T-helper 1 cell treated with Interleukin-12 subunit alpha and Interleukin-12 subunit beta and Interleukin-4 antibody, amounts not matched to agents 30 μg/mL and 1 μg/mL, for 36 hours (primary cell): ENCODE measurements at regions not wholly inside any gene's neighbourhood (a gene's known extent, or its start where the extent isn't known, plus 50 kb on each side); places are given as distances from the start of the nearest gene placed in this dataset.

Experiments used
- H3K27ac Mint-ChIP-seq: one replicate; pipeline ENCODE4 v1.8.0; 2021; ENCODE audit warnings: mild to moderate bottlenecking, mixed read lengths
- H3K27me3 Mint-ChIP-seq: one replicate; pipeline ENCODE4 v1.8.0; 2021; ENCODE audit warnings: low read depth, mixed read lengths
- H3K36me3 Mint-ChIP-seq: one replicate; pipeline ENCODE4 v1.8.0; 2021; ENCODE audit warnings: low read depth, mixed read lengths
- H3K4me1 Mint-ChIP-seq: one replicate; pipeline ENCODE4 v1.8.0; 2021; ENCODE audit warnings: low read depth, mixed read lengths
- H3K4me3 Mint-ChIP-seq: one replicate; pipeline ENCODE4 v1.8.0; 2021; ENCODE audit warnings: mild to moderate bottlenecking, moderate library complexity, mixed read lengths
- H3K9me3 Mint-ChIP-seq: one replicate; pipeline ENCODE4 v1.8.0; 2021; ENCODE audit warnings: mixed read lengths

GRCh38 chr11:127268932-127269331 lies 268.4 kb upstream of the KIRREL3 start:
- Mint-ChIP-seq H3K4me1 (no peaks in the 10 kb centered on the region), H3K27ac (no peak overlapping the region), H3K9me3 (no peaks in the 10 kb centered on the region), H3K27me3 (no peaks in the 10 kb centered on the region), H3K4me3 (no peak overlapping the region), H3K36me3 (no peaks in the 10 kb centered on the region)

DNA sequence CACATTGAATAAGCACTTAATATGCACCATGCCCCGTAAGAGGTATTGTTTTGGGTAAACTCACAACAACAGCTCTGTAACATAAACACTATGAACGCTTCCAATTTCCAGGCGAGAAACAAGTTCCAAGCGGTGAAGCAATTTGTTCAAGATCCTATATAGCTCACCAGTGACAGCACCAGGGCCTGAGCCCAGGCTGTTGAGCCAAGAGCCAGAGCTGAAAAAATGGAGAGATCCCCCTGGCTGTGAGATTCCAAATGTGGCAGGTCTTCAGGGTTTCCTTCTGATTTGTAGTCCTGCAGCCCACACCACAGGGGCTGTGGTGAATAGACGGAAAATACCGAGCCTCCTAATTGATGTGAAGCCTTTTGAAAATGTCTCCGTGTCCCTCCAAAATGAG lies 268.0 kb upstream of the KIRREL3 start:
- H3K27ac Mint-ChIP-seq, result no peak overlapping the region
- H3K36me3 Mint-ChIP-seq, result no peaks in the 10 kb centered on the region
- no peaks in the 10 kb centered on the region for H3K27me3 Mint-ChIP-seq
- no peaks in the 10 kb centered on the region for H3K9me3 Mint-ChIP-seq
- H3K4me3 Mint-ChIP-seq, result no peak overlapping the region
- no peaks in the 10 kb centered on the region for H3K4me1 Mint-ChIP-seq

GRCh38 chr11:127259102-127259501 lies 258.5 kb upstream of the KIRREL3 start:
- H3K4me1 Mint-ChIP-seq, result no peaks in the 10 kb centered on the region
- H3K27ac Mint-ChIP-seq, result no peak overlapping the region
- H3K4me3 Mint-ChIP-seq, result no peak overlapping the region
- H3K36me3 Mint-ChIP-seq, result no peaks in the 10 kb centered on the region
- no peaks in the 10 kb centered on the region for H3K27me3 Mint-ChIP-seq
- H3K9me3 Mint-ChIP-seq, result no peaks in the 10 kb centered on the region

DNA sequence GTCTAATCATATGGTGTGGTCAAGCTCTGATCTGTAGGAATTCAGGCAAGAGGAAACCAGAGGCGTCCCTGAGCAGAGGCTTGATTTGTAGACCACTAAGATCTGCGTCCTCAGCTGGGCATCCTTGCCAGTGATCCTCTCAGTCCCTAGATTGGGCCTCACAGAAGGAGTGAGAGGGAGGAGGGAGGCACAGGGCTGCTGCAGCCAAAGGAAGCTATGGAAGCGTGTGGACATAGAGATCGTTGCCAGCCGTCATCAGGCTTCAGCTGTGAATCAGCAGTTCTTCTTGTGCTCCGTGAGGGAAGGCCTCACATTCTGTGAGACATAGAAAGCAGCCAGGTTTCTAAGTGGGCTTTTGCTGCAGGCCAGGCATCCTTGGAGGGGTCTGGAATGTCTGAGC lies 254.6 kb upstream of the KIRREL3 start:
- Mint-ChIP-seq H3K9me3 (no peaks in the 10 kb centered on the region), H3K27me3 (no peaks in the 10 kb centered on the region), H3K27ac (no peak overlapping the region), H3K4me3 (no peak overlapping the region), H3K36me3 (no peaks in the 10 kb centered on the region), H3K4me1 (no peaks in the 10 kb centered on the region)

- H3K4me1 Mint-ChIP-seq, result no peaks in the 10 kb centered on the region
- no peaks in the 10 kb centered on the region for H3K9me3 Mint-ChIP-seq
- no peaks in the 10 kb centered on the region for H3K36me3 Mint-ChIP-seq
- no peak overlapping the region for H3K27ac Mint-ChIP-seq
- no peak overlapping the region for H3K4me3 Mint-ChIP-seq
- H3K27me3 Mint-ChIP-seq, result no peaks in the 10 kb centered on the region
These were observed 251.8 kb upstream of the KIRREL3 start for GRCh38 chr11:127252321-127252720.

DNA sequence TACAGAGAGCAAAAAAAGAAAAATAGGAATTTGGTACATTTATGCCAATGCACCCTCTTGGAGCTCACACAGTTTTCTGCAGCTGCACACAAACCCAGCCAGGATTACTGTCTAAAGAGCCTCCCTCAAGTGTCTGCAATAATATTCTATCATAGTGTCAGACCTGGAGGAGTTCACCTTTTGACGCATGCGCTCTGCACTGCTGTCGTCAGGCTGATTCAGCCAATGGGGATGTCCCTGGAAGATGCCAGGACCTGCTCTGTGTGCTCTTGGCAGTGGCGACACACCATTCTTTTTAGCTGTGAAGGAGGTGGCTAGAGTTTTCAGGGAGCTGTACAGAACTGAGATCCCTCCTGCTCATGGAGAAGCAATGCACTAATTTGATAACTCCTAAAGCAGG lies 249.0 kb upstream of the KIRREL3 start:
- no peak overlapping the region for H3K27ac Mint-ChIP-seq
- H3K36me3 Mint-ChIP-seq, result no peaks in the 10 kb centered on the region

DNA sequence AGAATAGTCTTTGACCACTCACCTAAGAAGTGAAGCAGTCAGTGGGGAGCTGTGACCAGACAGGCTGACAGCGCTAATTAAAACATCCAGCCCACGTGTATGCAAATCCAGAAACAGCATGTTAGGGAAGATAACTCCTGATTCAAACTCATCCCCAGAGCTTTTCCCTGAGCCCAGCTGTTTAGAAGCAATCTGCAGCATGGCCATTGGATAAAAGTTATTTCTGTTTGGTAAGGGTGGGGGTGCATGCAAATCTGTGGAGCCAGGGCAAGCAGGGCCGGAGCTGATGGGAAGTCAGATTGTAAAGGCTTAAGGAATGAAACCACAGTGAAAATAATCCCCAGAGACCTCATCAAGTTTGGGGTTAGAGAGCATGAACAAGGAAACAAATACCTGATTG lies 247.9 kb upstream of the KIRREL3 start:
- Mint-ChIP-seq H3K27ac (no peak overlapping the region), H3K4me1 (no peaks in the 10 kb centered on the region), H3K36me3 (no peaks in the 10 kb centered on the region), H3K4me3 (no peak overlapping the region), H3K27me3 (no peaks in the 10 kb centered on the region), H3K9me3 (no peaks in the 10 kb centered on the region)

More for the DNA sequence above, 249.0 kb upstream of the KIRREL3 start:
- H3K4me3 Mint-ChIP-seq, result no peak overlapping the region
- H3K27me3 Mint-ChIP-seq, result no peaks in the 10 kb centered on the region
- no peaks in the 10 kb centered on the region for H3K9me3 Mint-ChIP-seq
- H3K4me1 Mint-ChIP-seq, result no peaks in the 10 kb centered on the region

GRCh38 chr11:127247261-127247851 lies 246.8 kb upstream of the KIRREL3 start:
- H3K27me3 Mint-ChIP-seq, result no peaks in the 10 kb centered on the region
- no peaks in the 10 kb centered on the region for H3K36me3 Mint-ChIP-seq
- no peak overlapping the region for H3K4me3 Mint-ChIP-seq
- H3K4me1 Mint-ChIP-seq, result no peaks in the 10 kb centered on the region
- H3K9me3 Mint-ChIP-seq, result no peaks in the 10 kb centered on the region
- H3K27ac Mint-ChIP-seq, result no peak overlapping the region

- H3K27ac Mint-ChIP-seq, result no peak overlapping the region
- H3K27me3 Mint-ChIP-seq, result no peaks in the 10 kb centered on the region
- H3K4me3 Mint-ChIP-seq, result no peak overlapping the region
- no peaks in the 10 kb centered on the region for H3K36me3 Mint-ChIP-seq
- no peaks in the 10 kb centered on the region for H3K4me1 Mint-ChIP-seq
- H3K9me3 Mint-ChIP-seq, result no peaks in the 10 kb centered on the region
These were observed 242.1 kb upstream of the KIRREL3 start for GRCh38 chr11:127242676-127243075.

GRCh38 chr11:127238321-127238720 lies 237.8 kb upstream of the KIRREL3 start:
- H3K27ac Mint-ChIP-seq, result no peak overlapping the region
- no peaks in the 10 kb centered on the region for H3K27me3 Mint-ChIP-seq
- H3K36me3 Mint-ChIP-seq, result no peaks in the 10 kb centered on the region
- H3K4me1 Mint-ChIP-seq, result no peaks in the 10 kb centered on the region
- H3K4me3 Mint-ChIP-seq, result no peak overlapping the region
- H3K9me3 Mint-ChIP-seq, result no peaks in the 10 kb centered on the region

DNA sequence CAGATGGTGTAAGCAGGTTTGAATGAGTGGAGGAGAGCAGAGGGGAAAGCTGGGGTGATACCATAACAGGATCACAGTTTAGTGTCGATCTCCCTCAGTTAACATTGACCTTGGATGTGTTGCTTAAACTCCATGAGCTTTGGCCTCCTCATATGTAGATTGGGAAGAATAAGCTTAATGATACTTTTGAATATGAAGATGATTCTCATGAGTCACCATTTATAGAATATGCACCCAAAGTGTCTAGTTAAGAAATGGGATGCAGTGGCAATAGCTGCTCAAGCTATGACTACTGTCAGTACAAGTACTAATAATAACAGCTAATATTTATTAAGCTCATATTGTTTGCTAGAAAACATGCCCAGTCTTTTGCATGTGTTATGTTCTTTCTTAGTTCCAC lies 236.2 kb upstream of the KIRREL3 start:
- no peak overlapping the region for H3K27ac Mint-ChIP-seq
- H3K36me3 Mint-ChIP-seq, result no peaks in the 10 kb centered on the region
- H3K9me3 Mint-ChIP-seq, result no peaks in the 10 kb centered on the region
- H3K4me1 Mint-ChIP-seq, result no peaks in the 10 kb centered on the region
- H3K27me3 Mint-ChIP-seq, result no peaks in the 10 kb centered on the region
- no peak overlapping the region for H3K4me3 Mint-ChIP-seq

- Mint-ChIP-seq H3K9me3 (no peaks in the 10 kb centered on the region), H3K27me3 (no peaks in the 10 kb centered on the region), H3K36me3 (no peaks in the 10 kb centered on the region), H3K4me1 (no peaks in the 10 kb centered on the region), H3K4me3 (no peak overlapping the region), H3K27ac (no peak overlapping the region)
These were observed 233.4 kb upstream of the KIRREL3 start for GRCh38 chr11:127233998-127234397.

DNA sequence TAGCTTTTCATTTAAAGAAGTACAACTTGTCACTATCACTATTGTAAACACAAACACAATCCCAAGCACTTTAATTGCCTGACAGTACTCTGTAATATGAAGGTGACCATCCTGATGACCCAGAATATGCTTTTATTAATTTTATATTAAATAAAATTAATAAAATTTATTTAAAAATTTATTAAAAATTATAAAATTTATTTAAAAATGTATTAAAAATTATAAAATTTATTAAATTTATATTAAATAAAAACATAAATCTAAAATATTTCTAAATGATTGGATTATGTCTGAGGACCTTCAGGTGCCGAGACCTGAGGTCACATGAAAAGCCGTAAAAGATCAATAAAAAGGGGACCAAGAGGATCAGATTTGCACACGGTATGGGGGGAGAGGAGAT lies 229.8 kb upstream of the KIRREL3 start:
- no peaks in the 10 kb centered on the region for H3K9me3 Mint-ChIP-seq
- H3K27me3 Mint-ChIP-seq, result no peaks in the 10 kb centered on the region
- H3K4me1 Mint-ChIP-seq, result no peaks in the 10 kb centered on the region
- H3K36me3 Mint-ChIP-seq, result no peaks in the 10 kb centered on the region
- H3K27ac Mint-ChIP-seq, result no peak overlapping the region
- H3K4me3 Mint-ChIP-seq, result no peak overlapping the region

DNA sequence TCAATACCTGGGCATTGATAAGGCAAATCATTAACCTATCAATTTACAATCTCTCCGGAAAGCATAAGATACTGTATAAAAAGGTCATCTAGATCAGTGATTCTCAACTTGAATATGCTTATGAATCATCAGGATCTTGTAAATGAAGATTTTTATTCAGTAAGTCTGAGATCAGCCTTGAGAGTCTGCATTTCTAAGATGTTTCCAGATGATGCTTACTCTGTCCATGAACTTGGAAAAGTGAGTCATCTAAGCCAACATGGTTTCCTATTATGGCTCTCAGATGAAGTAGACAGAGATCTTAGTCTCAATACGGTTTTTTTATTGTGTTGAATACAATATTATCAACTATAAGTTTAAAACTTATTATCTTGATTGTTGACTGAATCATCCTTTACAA lies 226.4 kb upstream of the KIRREL3 start:
- H3K9me3 Mint-ChIP-seq, result no peaks in the 10 kb centered on the region
- no peak overlapping the region for H3K27ac Mint-ChIP-seq
- H3K36me3 Mint-ChIP-seq, result no peaks in the 10 kb centered on the region

DNA sequence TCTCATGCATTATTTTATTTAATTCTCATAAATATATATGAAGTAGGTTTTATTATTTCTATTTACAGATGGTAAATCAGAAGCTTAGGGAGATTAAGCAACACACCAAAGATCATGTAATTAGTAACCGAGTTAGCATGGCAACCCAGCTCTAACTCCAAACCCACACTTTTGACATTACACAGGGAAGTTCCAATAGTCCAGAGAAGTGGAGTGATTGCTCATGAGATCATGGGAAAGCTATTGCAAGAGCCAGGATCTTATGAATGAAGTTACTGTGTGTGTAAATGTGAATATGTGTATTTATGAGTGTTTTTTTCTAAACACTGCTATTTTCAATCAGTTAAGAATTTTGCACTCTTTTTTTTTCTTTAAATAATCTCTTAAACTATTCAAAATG lies 225.8 kb upstream of the KIRREL3 start:
- no peak overlapping the region for H3K27ac Mint-ChIP-seq
- no peaks in the 10 kb centered on the region for H3K36me3 Mint-ChIP-seq
- no peak overlapping the region for H3K4me3 Mint-ChIP-seq
- no peaks in the 10 kb centered on the region for H3K27me3 Mint-ChIP-seq
- no peaks in the 10 kb centered on the region for H3K4me1 Mint-ChIP-seq
- H3K9me3 Mint-ChIP-seq, result no peaks in the 10 kb centered on the region

More for the DNA sequence above, 226.4 kb upstream of the KIRREL3 start:
- Mint-ChIP-seq H3K4me1 (no peaks in the 10 kb centered on the region), H3K27me3 (no peaks in the 10 kb centered on the region), H3K4me3 (no peak overlapping the region)

- no peaks in the 10 kb centered on the region for H3K27me3 Mint-ChIP-seq
- no peak overlapping the region for H3K27ac Mint-ChIP-seq
- no peaks in the 10 kb centered on the region for H3K9me3 Mint-ChIP-seq
- no peaks in the 10 kb centered on the region for H3K36me3 Mint-ChIP-seq
- no peak overlapping the region for H3K4me3 Mint-ChIP-seq
- no peaks in the 10 kb centered on the region for H3K4me1 Mint-ChIP-seq
These were observed 225.0 kb upstream of the KIRREL3 start for GRCh38 chr11:127225619-127226018.
